Mucosa of gallbladder (tissue), 1 donor: ENCODE measurements at regions not wholly inside any gene's neighbourhood (a gene's known extent, or its start where the extent isn't known, plus 50 kb on each side); places are given as distances from the start of the nearest gene placed in this dataset.
"Not testable (repeated sequence)": the region's sequence is repeated elsewhere in the genome, so short reads cannot be mapped to it uniquely, and the experiment has no call there.

Source experiments
- DNase-seq: peaks from one replicate; pipeline ENCODE4 v3.0.0-alpha.2; 2020; ENCODE audit warnings: low spot score
- donor health status: DM: no; HTN: no; CAD: no.

GRCh38 chr14:71430678-71431376 lies 501.4 kb upstream of the RGS6 start:
- DNase-seq: no peak

GRCh38 chr14:71432334-71433110 lies 499.7 kb upstream of the RGS6 start:
- no peak for DNase-seq

DNA sequence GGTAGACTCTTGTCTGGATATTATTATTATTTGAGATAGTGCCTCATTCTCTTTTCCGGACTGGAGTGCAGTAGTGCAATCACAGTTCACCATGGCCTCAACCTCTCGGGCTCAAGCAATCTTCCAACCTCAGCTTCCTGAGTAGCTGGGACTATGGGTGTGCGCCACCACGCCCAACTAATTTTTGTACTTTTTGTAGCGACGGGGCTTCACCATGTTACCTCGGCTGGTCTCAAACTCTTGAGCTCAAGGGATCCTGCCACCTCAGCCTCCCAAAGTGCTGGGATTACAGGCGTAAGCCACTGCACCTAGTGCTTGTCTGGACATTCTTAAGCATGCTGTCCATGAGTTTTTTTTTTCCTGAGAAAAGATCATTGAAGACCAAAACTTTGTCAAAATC lies 498.9 kb upstream of the RGS6 start:
- no peak for DNase-seq

DNA sequence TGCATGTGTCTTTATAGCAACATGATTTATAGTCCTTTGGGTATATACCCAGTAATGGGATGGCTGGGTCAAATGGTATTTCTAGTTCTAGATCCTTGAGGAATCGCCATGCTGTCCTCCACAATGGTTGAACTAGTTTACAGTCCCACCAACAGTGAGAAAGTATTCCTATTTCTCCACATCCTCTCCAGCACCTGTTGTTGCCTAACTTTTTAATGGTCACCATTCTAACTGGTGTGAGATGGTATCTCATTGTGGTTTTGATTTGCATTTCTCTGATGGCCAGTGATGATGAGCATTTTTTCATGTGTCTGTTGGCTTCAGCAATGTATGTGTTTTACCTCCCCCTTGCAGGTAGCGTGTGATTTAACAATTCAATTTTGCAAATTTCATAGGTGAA lies 496.6 kb upstream of the RGS6 start:
- not testable (repeated sequence) for DNase-seq

DNA sequence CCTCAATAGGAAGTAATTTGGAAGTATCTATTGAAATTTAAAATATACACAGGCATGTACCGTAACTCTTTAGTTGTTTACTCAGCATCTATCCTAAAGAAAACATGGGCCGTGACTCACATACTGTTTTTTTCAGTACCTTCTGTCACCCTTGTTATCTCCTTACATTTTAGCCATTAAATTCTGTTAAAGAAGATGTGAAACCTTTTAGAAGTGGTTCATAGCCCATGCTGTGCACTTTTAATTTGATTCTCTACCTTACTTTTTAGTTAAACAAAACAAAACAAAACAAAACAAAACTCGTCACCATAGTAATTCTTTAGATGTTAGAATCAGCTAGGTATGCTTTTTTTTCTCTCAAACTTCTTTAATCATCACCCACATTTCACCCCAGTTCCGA lies 494.4 kb upstream of the RGS6 start:
- no peak for DNase-seq

DNA sequence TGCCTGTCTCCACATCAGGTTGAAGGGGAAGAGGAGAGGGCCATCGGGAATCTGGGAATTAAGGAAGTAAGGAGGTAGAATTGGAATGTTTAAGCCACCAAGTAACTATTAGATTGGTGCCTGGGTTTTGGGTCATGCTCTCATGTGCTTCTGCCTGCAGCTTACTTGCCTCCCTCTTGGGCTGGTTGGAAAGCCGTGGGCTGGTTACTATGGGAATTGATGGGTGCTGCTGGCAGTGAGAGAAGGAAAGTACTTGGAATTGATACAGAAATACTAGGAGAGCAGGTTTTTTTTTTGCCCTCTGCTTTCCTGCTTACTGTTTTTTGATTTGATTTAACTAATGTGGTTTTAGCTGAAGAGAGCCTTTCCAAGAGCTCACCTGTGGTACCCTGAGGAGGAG lies 493.5 kb upstream of the RGS6 start:
- DNase-seq: no peak

DNA sequence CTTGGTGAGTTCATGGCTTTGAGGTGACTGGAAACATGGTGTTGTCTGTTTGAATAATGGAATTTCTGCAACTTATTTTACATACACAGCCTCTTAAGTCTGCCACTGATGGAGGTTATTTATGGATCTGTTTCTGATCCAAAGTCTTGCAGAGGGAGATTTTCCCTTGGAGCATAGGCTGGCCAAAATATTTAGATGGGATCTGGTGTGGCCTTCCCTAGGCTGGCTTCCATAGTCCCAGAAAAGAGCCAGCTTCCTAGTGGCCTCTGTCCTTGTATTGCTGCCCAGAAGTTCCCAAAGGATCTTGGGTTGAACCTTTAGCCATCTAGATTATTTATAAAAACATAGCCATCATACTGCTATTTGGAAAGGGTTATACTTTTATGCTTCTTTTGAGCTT lies 491.1 kb upstream of the RGS6 start:
- no peak for DNase-seq

DNA sequence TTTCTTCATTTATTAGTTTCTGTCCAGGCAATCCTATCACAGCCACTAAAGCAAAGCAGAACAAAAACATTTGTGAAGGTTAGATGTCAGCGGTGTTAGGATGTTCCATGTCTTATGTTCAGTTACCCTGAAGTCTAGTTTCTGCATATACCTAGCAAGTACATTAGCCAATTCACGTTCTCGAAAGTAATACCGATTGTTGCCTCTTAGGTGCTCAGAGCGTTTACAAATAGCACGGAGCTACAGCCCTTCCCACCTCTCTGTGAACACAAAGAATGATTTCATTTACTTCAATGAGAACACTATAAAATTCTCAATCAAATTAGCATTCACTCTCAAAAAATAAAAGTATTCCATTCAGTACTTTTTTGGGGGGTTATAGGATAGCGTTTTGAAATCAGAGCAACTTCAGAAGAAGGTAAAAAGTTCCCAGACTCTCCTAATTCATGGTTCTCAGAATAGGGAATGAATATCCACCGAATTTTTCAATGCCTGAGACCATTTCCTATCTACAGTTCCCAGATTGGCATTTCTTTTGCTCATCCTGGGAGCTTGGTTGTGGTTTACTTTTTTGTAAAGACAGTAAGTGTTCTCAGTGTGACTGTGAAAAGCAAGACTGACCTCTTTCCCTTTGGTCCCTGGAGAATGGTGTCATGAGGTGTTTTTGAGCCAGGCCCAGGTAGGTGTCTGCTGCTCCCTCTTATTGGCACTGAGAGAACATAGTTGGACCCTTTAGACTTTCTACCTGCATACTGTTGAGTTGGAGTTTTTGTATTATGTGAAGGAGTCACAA lies 488.0 kb upstream of the RGS6 start:
- no peak for DNase-seq

DNA sequence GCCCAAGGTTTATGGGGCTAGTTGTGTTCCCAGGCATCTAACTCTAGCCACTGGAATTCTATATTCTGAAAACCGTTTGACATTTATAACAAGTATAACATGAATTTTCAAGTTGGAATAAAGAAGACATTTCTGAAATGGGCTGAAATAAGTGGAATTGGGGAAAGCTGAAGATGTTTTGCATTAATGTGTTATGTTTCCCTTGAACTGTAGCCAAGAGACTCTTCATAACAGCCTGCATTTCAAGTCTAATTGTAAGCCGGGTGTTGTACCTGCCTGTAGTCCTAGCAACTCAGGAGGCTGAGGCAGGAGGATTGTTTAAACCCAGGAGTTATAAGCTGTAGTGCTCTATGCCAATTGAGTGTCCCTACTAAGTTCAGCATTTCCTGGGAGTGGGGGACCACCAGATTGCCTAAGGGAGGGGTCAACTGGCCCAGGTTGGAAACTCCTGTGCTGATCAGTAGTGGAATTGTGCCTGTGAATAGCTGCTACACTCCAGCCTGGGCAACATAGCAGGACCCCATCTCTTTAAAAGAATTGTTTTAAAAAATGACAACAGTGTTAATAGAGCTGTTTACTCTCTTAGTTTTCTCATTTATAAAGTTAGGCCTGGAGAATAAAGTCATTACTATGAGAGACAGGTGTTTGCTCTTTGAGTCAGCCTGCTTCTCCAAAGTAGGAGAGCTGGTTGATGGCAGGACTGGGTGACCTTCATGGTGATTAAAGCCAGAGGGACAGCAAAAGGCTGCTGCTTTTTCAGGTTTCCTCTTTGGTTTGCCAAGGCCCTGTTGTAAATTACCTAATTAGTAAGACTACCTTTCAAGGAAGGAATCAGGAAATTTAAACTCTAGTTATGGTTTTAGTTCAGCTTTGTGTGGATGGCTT lies 483.6 kb upstream of the RGS6 start:
- DNase-seq: no peak

GRCh38 chr14:71449316-71450055 lies 482.7 kb upstream of the RGS6 start:
- DNase-seq: no peak

GRCh38 chr14:71451501-71451900 lies 480.7 kb upstream of the RGS6 start:
- DNase-seq: no peak

DNA sequence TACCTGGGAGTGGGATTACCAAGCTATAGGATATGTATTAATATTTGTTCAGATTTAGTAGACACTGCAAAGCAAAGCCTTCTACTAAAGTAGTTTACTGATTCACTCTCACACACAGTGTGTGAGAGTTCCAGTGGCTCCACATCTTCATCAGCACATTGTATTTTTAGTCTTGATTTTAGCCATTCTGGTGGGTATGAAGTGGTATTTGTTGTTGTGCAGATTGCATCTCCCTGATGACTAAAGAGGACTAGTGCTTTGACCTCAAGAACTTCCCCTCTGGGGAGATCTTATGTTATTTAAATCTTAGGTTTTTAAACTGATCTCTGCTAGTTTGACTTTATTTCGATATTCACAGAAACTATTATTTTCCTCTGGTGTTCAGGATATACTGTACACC lies 479.7 kb upstream of the RGS6 start:
- no peak for DNase-seq

- DNase-seq: no peak
Observed at GRCh38 chr14:71452987-71453386, 479.2 kb upstream of the RGS6 start.

DNA sequence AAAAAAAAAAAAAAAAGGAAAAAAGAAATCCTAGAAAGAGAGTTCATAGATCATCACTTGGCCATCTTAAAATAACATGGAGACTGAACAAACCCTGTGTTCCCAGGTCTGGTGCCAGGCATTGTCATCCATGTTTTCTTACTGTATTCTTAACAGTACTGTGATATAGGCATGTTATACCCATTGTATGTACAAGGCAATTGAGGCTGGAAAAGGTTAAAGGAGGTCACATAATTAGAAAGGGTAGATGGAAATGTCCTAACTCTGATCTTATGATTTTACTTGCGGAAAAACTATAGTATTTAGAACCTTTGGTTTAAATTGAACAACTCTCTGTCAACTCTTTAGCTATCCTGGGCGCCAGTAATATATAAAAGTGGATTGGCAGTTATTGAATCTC lies 478.2 kb upstream of the RGS6 start:
- no peak for DNase-seq

GRCh38 chr14:71454513-71455332 lies 477.5 kb upstream of the RGS6 start:
- DNase-seq: peak; percentile 64

DNA sequence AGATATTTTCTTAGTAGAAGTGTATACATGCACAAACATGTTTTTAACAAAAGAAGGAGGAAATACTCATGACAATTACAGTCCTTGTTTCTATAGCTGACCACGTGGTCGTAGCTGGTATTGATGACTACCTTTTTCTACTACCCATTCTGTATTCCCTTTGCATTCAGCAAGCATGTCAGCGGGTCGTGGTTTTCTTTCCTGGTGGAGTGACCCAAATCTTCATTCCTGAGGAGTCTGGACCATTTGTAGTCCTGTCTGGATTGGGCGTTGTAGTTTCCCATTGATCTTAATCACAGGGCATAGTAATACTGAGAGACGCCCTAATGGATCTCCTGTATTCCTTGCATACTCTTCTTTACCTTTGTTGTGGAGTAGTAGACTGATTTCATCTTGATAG lies 472.1 kb upstream of the RGS6 start:
- DNase-seq: no peak

DNA sequence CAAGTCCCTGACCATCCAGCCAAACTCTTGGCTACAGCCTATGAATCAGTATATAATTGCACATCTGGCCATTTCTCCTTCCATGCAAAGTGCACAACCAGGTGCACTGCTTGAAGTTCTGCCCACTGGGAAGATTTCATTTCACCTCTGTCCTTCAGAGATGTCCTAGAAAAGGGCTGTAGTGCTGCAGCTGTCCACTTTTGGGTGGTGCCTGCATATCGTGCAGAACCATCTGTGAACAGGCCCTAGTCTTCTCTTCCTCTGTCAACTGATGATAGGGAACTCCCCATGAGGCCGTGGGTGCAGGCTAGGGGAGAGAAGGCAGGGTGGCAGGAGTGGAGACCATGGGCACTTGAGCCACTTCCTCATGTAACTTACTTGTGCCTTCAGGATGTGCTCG lies 470.6 kb upstream of the RGS6 start:
- DNase-seq: not testable (repeated sequence)

- no peak for DNase-seq
Observed at GRCh38 chr14:71463807-71464206, 468.4 kb upstream of the RGS6 start.

- DNase-seq: no peak
Observed at GRCh38 chr14:71464840-71465239, 467.4 kb upstream of the RGS6 start.

- DNase-seq: no peak
Observed at GRCh38 chr14:71465316-71465715, 466.9 kb upstream of the RGS6 start.
